GM12892 (cell line): ENCODE measurements at regions not wholly inside any gene's neighbourhood (a gene's known extent, or its start where the extent isn't known, plus 50 kb on each side); places are given as distances from the start of the nearest gene placed in this dataset.
A peak's percentile ranks its signal among the peaks of the same experiment; 100 is the strongest.

Source experiments
- DNase-seq: peaks from one replicate; pipeline ENCODE4 v3.0.0; 2011; ENCODE audit not compliant: insufficient read length
- FAIRE-seq: peaks from 2 replicates; lab custom pipeline; 2011; peaks lifted over from hg19 to GRCh38; lab: Jason Lieb, UNC
- POLR2A ChIP-seq: IDR thresholded peaks from 2 replicates; pipeline ENCODE4 v1.6.1; 2011; ENCODE audit warnings: low read depth, low read length, control low read depth
- POLR2AphosphoS5 ChIP-seq: IDR thresholded peaks from 2 replicates; pipeline ENCODE4 v1.6.1; 2011; ENCODE audit warnings: low read depth, low read length, control low read depth
- TAF1 ChIP-seq: IDR thresholded peaks from 2 replicates; pipeline ENCODE4 v1.6.1; 2011; ENCODE audit warnings: low read depth, mild to moderate bottlenecking, control low read depth, low read length, borderline replicate concordance

- no peak for FAIRE-seq
These were observed 60.1 kb upstream of the PCSK6 start for GRCh38 chr15:101549647-101550046.

GRCh38 chr15:101547737-101548136 lies 58.2 kb upstream of the PCSK6 start:
- FAIRE-seq: no peak
- TF ChIP-seq POLR2AphosphoS5 (no peak), TAF1 (no peak), POLR2A (no peak)

More at GRCh38 chr15:101549647-101550046, 60.1 kb upstream of the PCSK6 start:
- TF ChIP-seq TAF1: no peak
- TF ChIP-seq POLR2A: no peak
- TF ChIP-seq POLR2AphosphoS5: no peak
- no peak for DNase-seq

GRCh38 chr15:101545548-101546505 lies 56.3 kb upstream of the PCSK6 start:
- TF ChIP-seq POLR2AphosphoS5 (no peak), POLR2A (no peak), TAF1 (no peak)
- no peak for FAIRE-seq
- no peak for DNase-seq

More at GRCh38 chr15:101547737-101548136, 58.2 kb upstream of the PCSK6 start:
- no peak for DNase-seq

GRCh38 chr15:101544613-101544945 lies 55.1 kb upstream of the PCSK6 start:
- TF ChIP-seq POLR2A (no peak), TAF1 (no peak)
- no peak for FAIRE-seq

GRCh38 chr15:101543926-101544612 lies 54.6 kb upstream of the PCSK6 start:
- TF ChIP-seq POLR2A: no peak
- TF ChIP-seq POLR2AphosphoS5: no peak
- TF ChIP-seq TAF1: no peak
- FAIRE-seq: no peak
- no peak for DNase-seq

More at GRCh38 chr15:101544613-101544945, 55.1 kb upstream of the PCSK6 start:
- DNase-seq: no peak

GRCh38 chr15:101543431-101543830 lies 53.9 kb upstream of the PCSK6 start:
- DNase-seq: no peak
- TF ChIP-seq POLR2A (no peak), POLR2AphosphoS5 (no peak), TAF1 (no peak)
- no peak for FAIRE-seq

GRCh38 chr15:101543026-101543390 lies 53.5 kb upstream of the PCSK6 start:
- TF ChIP-seq TAF1: no peak
- no peak for TF ChIP-seq POLR2A
- no peak for TF ChIP-seq POLR2AphosphoS5
- FAIRE-seq: no peak

GRCh38 chr15:101542306-101543025 lies 53.0 kb upstream of the PCSK6 start:
- TF ChIP-seq TAF1 (no peak), POLR2A (no peak), POLR2AphosphoS5 (no peak)
- peak; percentile 44 for DNase-seq
- no peak for FAIRE-seq

More at GRCh38 chr15:101543026-101543390, 53.5 kb upstream of the PCSK6 start:
- DNase-seq: no peak

- no peak for DNase-seq
- TF ChIP-seq TAF1: no peak
- TF ChIP-seq POLR2AphosphoS5: no peak
- no peak for TF ChIP-seq POLR2A
- FAIRE-seq: no peak
These were observed 52.2 kb upstream of the PCSK6 start for GRCh38 chr15:101541501-101542292.

- DNase-seq (no peak), FAIRE-seq (no peak)
- TF ChIP-seq POLR2A (no peak), TAF1 (no peak), POLR2AphosphoS5 (no peak)
These were observed 51.2 kb upstream of the PCSK6 start for GRCh38 chr15:101540480-101541239.
